K562 (cell line): ENCODE measurements at regions not wholly inside any gene's neighbourhood (a gene's known extent, or its start where the extent isn't known, plus 50 kb on each side); places are given as distances from the start of the nearest gene placed in this dataset.

Source experiments
- ATAC-seq: fragments of 200-7000 bp; cut with Tn5 transposase; 3 replicates; pipeline ENCODE4 v1.9.1; 2020; ENCODE audit warnings: moderate library complexity
- BruUV-seq: library from RNA; stranded (reverse); fragments of 400-500 nt; replicated peaks from 2 replicates; lab custom pipeline; 2021; lab: Mats Ljungman, UMichigan
- CTCF ChIA-PET: fragments of 300-600 bp; formaldehyde crosslinking; extraction: SDS; loops from one replicate; lab custom pipeline; 2021; ENCODE audit warnings: low intra/inter-chr PET ratio; lab: Yijun Ruan, JAX
- POLR2A ChIA-PET: fragments of 300-600, 350-650 bp; sonication (Branson Sonifier 250); formaldehyde crosslinking; extraction: SDS; loops from one replicate; lab custom pipeline; 2021; ENCODE audit warnings: antibody characterized with exemption, inconsistent platforms; lab: Yijun Ruan, JAX
- DNase-seq, 4 experiments: peaks; one replicate each; pipeline versions ENCODE4 v3.0.0 to v3.0.0-alpha.2; 2011 to 2018; ENCODE audit warnings: low spot score in 3 of 4, mixed read lengths in 3 of 4; ENCODE audit errors: extremely low read depth in 1 of 4
- FAIRE-seq: peaks from 2 replicates; lab custom pipeline; 2011; peaks lifted over from hg19 to GRCh38; lab: Jason Lieb, UNC
- H2AFZ ChIP-seq: 2 replicates; pipeline ENCODE4 v1.6.0; 2011; ENCODE audit warnings: low read depth, low read length, control low read depth, inconsistent platforms
- H3K27ac ChIP-seq: fragments of 200-600 bp; 3 replicates; pipeline ENCODE4 v1.8.0; 2011; ENCODE audit warnings: low read depth, mild to moderate bottlenecking, control low read depth, inconsistent platforms, low read length, moderate library complexity, mixed read lengths; ENCODE audit errors: extremely low read depth
- H3K27me3 ChIP-seq, 2 experiments: fragments of 300-600 bp in 1 of 2; 2 replicates in 1 of 2; 3 replicates in 1 of 2; pipeline versions ENCODE4 v1.6.0 to v1.8.0; 2011; ENCODE audit warnings: inconsistent platforms in 2 of 2, low read length in 2 of 2, mild to moderate bottlenecking in 1 of 2, mixed read lengths in 1 of 2, moderate library complexity in 1 of 2; ENCODE audit not compliant: control insufficient read depth in 2 of 2, insufficient read depth in 2 of 2
- H3K36me3 ChIP-seq: fragments of 300-600 bp; 3 replicates; pipeline ENCODE4 v1.8.0; 2011; ENCODE audit warnings: mild to moderate bottlenecking, low read length, inconsistent platforms; ENCODE audit not compliant: control insufficient read depth, insufficient read depth
- H3K4me1 ChIP-seq, 2 experiments: fragments of 200-600 bp in 1 of 2; replicated peaks in 1 of 2; 2 replicates in 1 of 2; 3 replicates in 1 of 2; pipeline versions ENCODE4 v1.5.1 to v1.8.0; 2011; ENCODE audit warnings: inconsistent platforms in 2 of 2, low read length in 2 of 2, mild to moderate bottlenecking in 1 of 2, mixed read lengths in 1 of 2, moderate library complexity in 1 of 2; ENCODE audit not compliant: control insufficient read depth in 2 of 2, insufficient read depth in 2 of 2
- H3K4me2 ChIP-seq: 2 replicates; pipeline ENCODE4 v1.6.1; 2011; ENCODE audit warnings: low read length, control low read depth, inconsistent platforms, mixed read lengths; ENCODE audit not compliant: insufficient read depth
- H3K4me3 ChIP-seq: fragments of 200-600 bp; sonication (generic), shearing (Covaris generic); 2 replicates; pipeline ENCODE4 v1.5.1; 2016; ENCODE audit warnings: control low read depth, inconsistent platforms
- H3K79me2 ChIP-seq: fragments of 200-600 bp; 3 replicates; pipeline ENCODE4 v1.8.0; 2011; ENCODE audit warnings: low read length, inconsistent platforms; ENCODE audit not compliant: control insufficient read depth, insufficient read depth
- H3K9ac ChIP-seq, 2 experiments: 2 replicates each; pipeline versions ENCODE4 v1.6.0 to v1.6.1; 2011; ENCODE audit warnings: low read depth in 2 of 2, low read length in 2 of 2, control low read depth in 1 of 2, inconsistent platforms in 1 of 2, mild to moderate bottlenecking in 1 of 2, mixed read lengths in 1 of 2; ENCODE audit not compliant: insufficient read depth in 1 of 2
- H3K9me1 ChIP-seq: one replicate; pipeline ENCODE4 v1.6.0; 2011; ENCODE audit warnings: inconsistent platforms, mild to moderate bottlenecking, low read length, moderate library complexity; ENCODE audit not compliant: control insufficient read depth, insufficient read depth
- H3K9me3 ChIP-seq: replicated peaks from 2 replicates; pipeline ENCODE4 v1.5.1; 2011; ENCODE audit warnings: low read depth, low read length, inconsistent platforms; ENCODE audit not compliant: control insufficient read depth, insufficient read depth
- H4K20me1 ChIP-seq: replicated peaks from 2 replicates; pipeline ENCODE4 v1.6.1; 2011; ENCODE audit warnings: low read length, inconsistent platforms, mixed read lengths; ENCODE audit not compliant: control insufficient read depth, insufficient read depth
- CAMTA2 ChIP-seq: fragments of 250-450 bp; sonication (Bioruptor Pico); conservative IDR thresholded peaks from 2 replicates; pipeline ENCODE4 v1.5.1; 2022
- ETV1 ChIP-seq: fragments of 450-650 bp; conservative IDR thresholded peaks from 2 replicates; pipeline ENCODE4 v1.6.1; 2016; ENCODE audit warnings: missing genetic modification characterization, control low read depth, low read depth, missing compliant biosample characterization
- MTA1 ChIP-seq: fragments of 450-650 bp; IDR thresholded peaks from 2 replicates; pipeline ENCODE4 v1.6.1; 2017; ENCODE audit warnings: borderline replicate concordance
- POLR3G ChIP-seq: IDR thresholded peaks from 2 replicates; pipeline ENCODE4 v1.6.1; 2011; ENCODE audit not compliant: insufficient read length, insufficient replicate concordance; ENCODE audit errors: extremely low read depth
- RAD51 ChIP-seq: fragments of 450-650 bp; IDR thresholded peaks from 2 replicates; pipeline ENCODE4 v1.7.1; 2016; ENCODE audit warnings: low read depth, mild to moderate bottlenecking, borderline replicate concordance
- RREB1 ChIP-seq: fragments of 250-450 bp; sonication (Bioruptor Pico); IDR thresholded peaks from 2 replicates; pipeline ENCODE4 v1.4.0; 2020
- TBL1XR1 ChIP-seq, 2 experiments: IDR thresholded peaks; 2 replicates each; pipeline ENCODE4 v1.6.1; 2012; ENCODE audit warnings: improper control_type of control experiment in 2 of 2, low read length in 2 of 2, mild to moderate bottlenecking in 1 of 2
- ZFP36 ChIP-seq: fragments of 150-350 bp; IDR thresholded peaks from 2 replicates; pipeline ENCODE4 v1.6.1; 2018; ENCODE audit warnings: low read length, low read depth; ENCODE audit not compliant: partially characterized antibody
- WGBS: fragments of 100-300 bp; shearing (Covaris generic); methylation state at CpG from one replicate; pipeline ENCODE4 v1.1.6; 2016; ENCODE audit warnings: low coverage, mixed read lengths; ENCODE audit not compliant: insufficient coverage; ENCODE audit errors: missing lambda C conversion rate; 5-methylcytosine and 5-hydroxymethylcytosine counted together
- in situ Hi-C: fragments of 300-500 bp; cut with MboI; formaldehyde crosslinking; loops from 4 replicates; pipeline ENCODE4 v1.15.0; 2018; ENCODE audit warnings: inconsistent platforms, mixed read lengths
- intact Hi-C: fragments of 100-400 bp; cut with micrococcal nuclease; formaldehyde crosslinking; loops from 2 replicates; pipeline ENCODE4 v1.14.2; 2022

- Histone ChIP-seq H3K27ac (no peak overlapping the region), H4K20me1 (no peaks in the 10 kb centered on the region), H3K4me2 (no peak overlapping the region), H3K79me2 (no peaks in the 10 kb centered on the region), H3K9me3 (no peaks in the 10 kb centered on the region), H2AFZ (no peak overlapping the region), H3K9me1 (no peaks in the 10 kb centered on the region), H3K9ac (no peak overlapping the region), H3K36me3 (no peaks in the 10 kb centered on the region), H3K4me1 (no peaks in the 10 kb centered on the region), H3K4me3 (no peak overlapping the region), H3K27me3 (no peaks in the 10 kb centered on the region; a peak in 1 of 5 replicates)
- TF ChIP-seq POLR3G (no peak), ZFP36 (no peak), MTA1 (no peak)
- no TSS peak for BruUV-seq
- intact Hi-C loops, result no loop called here
- no peak for FAIRE-seq
- POLR2A ChIA-PET, result no interaction called here
- CTCF ChIA-PET, result no interaction called here
- 4% methylated on average over 6 of the region's 6 CpGs for WGBS
- DNase-seq, result no peak
- ATAC-seq, result no peak
- in situ Hi-C loops, result no loop called here
Measured at GRCh38 chr14:51564986-51565604, 86.6 kb upstream of the FRMD6 start.

- Histone ChIP-seq H3K79me2 (no peaks in the 10 kb centered on the region), H3K27me3 (no peaks in the 10 kb centered on the region; a peak in 1 of 5 replicates), H3K9ac (no peak overlapping the region), H3K4me3 (no peak overlapping the region), H2AFZ (no peak overlapping the region), H3K9me1 (no peaks in the 10 kb centered on the region), H3K4me2 (no peak overlapping the region), H3K27ac (no peak overlapping the region), H3K36me3 (no peaks in the 10 kb centered on the region), H4K20me1 (no peaks in the 10 kb centered on the region), H3K9me3 (no peaks in the 10 kb centered on the region), H3K4me1 (no peaks in the 10 kb centered on the region)
- CTCF ChIA-PET, result no interaction called here
- POLR2A ChIA-PET, result interaction anchor here (0.6 kb wide), 2 partner anchors 10 to 86 kb away, joined by 4 read pairs; no protein-coding TSS in a partner anchor
- WGBS, result 2% methylated on average over 6 of the region's 6 CpGs
- ATAC-seq (no peak), DNase-seq (no peak), FAIRE-seq (no peak)
- no TSS peak for BruUV-seq
- intact Hi-C loops, result no loop called here
- in situ Hi-C loops, result no loop called here
- no peak for TF ChIP-seq RREB1
- TF ChIP-seq ETV1 (tag), result no peak
- TF ChIP-seq CAMTA2 (CRISPR knock-in tag), result no peak
- no peak for TF ChIP-seq RAD51
- no peak for TF ChIP-seq TBL1XR1 (IDR thresholded peaks at IDR 0.05; ENCODE audit: low read length in 2 of 2)
Measured at GRCh38 chr14:51566831-51567582, 84.7 kb upstream of the FRMD6 start.
